Natural killer cell (primary cell): ENCODE measurements at regions not wholly inside any gene's neighbourhood (a gene's known extent, or its start where the extent isn't known, plus 50 kb on each side); places are given as distances from the start of the nearest gene placed in this dataset.

Source experiments
- ATAC-seq, 3 donors: fragments of 150-1000 bp in 2 of 3; fragments of 200-7000 bp in 1 of 3; cut with Tn5 transposase; 1 replicate in 1 of 3; 2 replicates in 2 of 3; pipeline ENCODE4 v1.10.0; 2021; ENCODE audit warnings: mild to moderate bottlenecking in 2 of 3, moderate library complexity in 2 of 3
- DNase-seq, 2 donors: peaks; one replicate each; pipeline versions ENCODE4 v3.0.0 to v3.0.0-alpha.2; 2013 to 2021; ENCODE audit warnings: mixed read lengths in 1 of 2
- H3K27ac ChIP-seq: one replicate; pipeline ENCODE4 v1.5.1; 2013; ENCODE audit warnings: mild to moderate bottlenecking, low read length
- H3K27me3 ChIP-seq: one replicate; pipeline ENCODE4 v1.6.1; 2013; ENCODE audit warnings: low read length; ENCODE audit not compliant: control insufficient read depth, insufficient read depth
- H3K36me3 ChIP-seq: one replicate; pipeline ENCODE4 v1.6.1; 2013; ENCODE audit warnings: low read length; ENCODE audit not compliant: control insufficient read depth, insufficient read depth
- H3K4me1 ChIP-seq: one replicate; pipeline ENCODE4 v1.6.1; 2013; ENCODE audit warnings: low read length; ENCODE audit not compliant: control insufficient read depth, insufficient read depth
- H3K4me3 ChIP-seq: one replicate; pipeline ENCODE4 v1.5.1; 2013; ENCODE audit warnings: low read length
- H3K9me3 ChIP-seq: one replicate; pipeline ENCODE4 v1.6.1; 2013; ENCODE audit warnings: low read length; ENCODE audit not compliant: control insufficient read depth, insufficient read depth
- H3K27ac Mint-ChIP-seq, 2 donors: one replicate each; pipeline ENCODE4 v1.8.0; 2022; ENCODE audit warnings: mild to moderate bottlenecking in 2 of 2, mixed read lengths in 2 of 2, moderate library complexity in 1 of 2
- H3K27me3 Mint-ChIP-seq, 2 donors: one replicate each; pipeline ENCODE4 v1.8.0; 2022; ENCODE audit warnings: low read depth in 2 of 2, mixed read lengths in 2 of 2
- H3K36me3 Mint-ChIP-seq: one replicate; pipeline ENCODE4 v1.8.0; 2022; ENCODE audit warnings: mixed read lengths
- H3K4me1 Mint-ChIP-seq, 2 donors: one replicate each; pipeline ENCODE4 v1.8.0; 2022; ENCODE audit warnings: mixed read lengths in 2 of 2
- H3K4me3 Mint-ChIP-seq: one replicate; pipeline ENCODE4 v1.8.0; 2022; ENCODE audit warnings: mild to moderate bottlenecking, moderate library complexity, mixed read lengths
- H3K9me3 Mint-ChIP-seq, 2 donors: one replicate each; pipeline ENCODE4 v1.8.0; 2022; ENCODE audit warnings: mixed read lengths in 2 of 2
- WGBS: methylation state at CpG from one replicate; pipeline ENCODE4 v1.1.7; 2013; ENCODE audit warnings: missing lambda C conversion rate; ENCODE audit not compliant: insufficient coverage; 5-methylcytosine and 5-hydroxymethylcytosine counted together
- intact Hi-C: fragments of 100-400 bp; cut with micrococcal nuclease; formaldehyde crosslinking; loops from one replicate; pipeline ENCODE4 v1.14.2; 2022
- TF ChIP-seq, protein P1 (sequence below): fragments of 200-600 bp; IDR thresholded peaks from one replicate; pipeline ENCODE4 v1.8.0; 2022; ENCODE audit warnings: antibody characterized with exemption

DNA sequence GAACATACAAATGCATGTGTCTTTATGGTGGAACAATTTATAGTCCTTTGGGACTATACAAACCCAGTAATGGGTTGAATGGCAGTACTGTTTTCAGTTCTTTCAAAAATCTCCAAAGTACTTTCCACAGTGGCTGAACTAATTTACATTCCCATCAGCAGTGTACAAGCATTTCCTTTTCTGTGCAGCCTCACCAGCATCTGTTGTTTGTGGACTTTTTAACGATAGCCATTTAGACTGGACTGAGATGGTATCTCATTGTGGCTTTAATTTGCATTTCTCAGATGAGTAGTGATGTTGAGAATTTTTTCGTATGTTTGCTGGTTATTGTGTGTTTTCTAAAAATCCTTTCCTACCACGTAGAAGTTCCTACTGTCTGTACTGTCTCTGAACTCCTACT, 327.2 kb upstream of the ZFP64 start:
- TF ChIP-seq, protein P1, sequence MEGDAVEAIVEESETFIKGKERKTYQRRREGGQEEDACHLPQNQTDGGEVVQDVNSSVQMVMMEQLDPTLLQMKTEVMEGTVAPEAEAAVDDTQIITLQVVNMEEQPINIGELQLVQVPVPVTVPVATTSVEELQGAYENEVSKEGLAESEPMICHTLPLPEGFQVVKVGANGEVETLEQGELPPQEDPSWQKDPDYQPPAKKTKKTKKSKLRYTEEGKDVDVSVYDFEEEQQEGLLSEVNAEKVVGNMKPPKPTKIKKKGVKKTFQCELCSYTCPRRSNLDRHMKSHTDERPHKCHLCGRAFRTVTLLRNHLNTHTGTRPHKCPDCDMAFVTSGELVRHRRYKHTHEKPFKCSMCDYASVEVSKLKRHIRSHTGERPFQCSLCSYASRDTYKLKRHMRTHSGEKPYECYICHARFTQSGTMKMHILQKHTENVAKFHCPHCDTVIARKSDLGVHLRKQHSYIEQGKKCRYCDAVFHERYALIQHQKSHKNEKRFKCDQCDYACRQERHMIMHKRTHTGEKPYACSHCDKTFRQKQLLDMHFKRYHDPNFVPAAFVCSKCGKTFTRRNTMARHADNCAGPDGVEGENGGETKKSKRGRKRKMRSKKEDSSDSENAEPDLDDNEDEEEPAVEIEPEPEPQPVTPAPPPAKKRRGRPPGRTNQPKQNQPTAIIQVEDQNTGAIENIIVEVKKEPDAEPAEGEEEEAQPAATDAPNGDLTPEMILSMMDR, result no peak
- no peak for ATAC-seq
- WGBS, result 0% methylated on average over 1 of the region's 3 CpGs

DNA sequence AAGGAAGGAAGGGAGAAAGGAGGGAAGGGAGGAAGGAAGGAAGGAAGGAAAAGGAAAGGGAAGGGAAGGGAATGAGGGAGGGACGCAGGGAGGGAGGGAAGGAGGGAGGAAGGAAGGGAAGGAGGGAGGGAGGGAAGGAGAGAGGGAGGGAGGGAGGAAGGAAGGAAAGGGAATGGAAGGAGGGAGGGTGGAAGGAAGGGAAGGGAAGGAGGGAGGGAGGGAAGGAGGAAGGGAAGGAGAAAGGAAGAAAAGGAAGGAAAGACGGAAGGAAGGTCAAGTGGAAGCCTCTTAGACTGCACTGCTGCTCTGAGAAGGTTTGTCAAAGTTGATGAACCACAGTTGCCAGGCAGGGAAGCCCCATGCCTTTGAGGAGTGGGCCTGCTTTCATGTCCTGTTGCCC, 324.3 kb upstream of the ZFP64 start:
- intact Hi-C loops, result no loop called here
- no peak overlapping the region for H3K4me3 Mint-ChIP-seq
- peaks cover 8 to 47% of the 10 kb centered on the region in 2 donors for H3K27me3 Mint-ChIP-seq
- DNase-seq (no peak), ATAC-seq (no peak)
- 69% methylated on average over 2 of the region's 2 CpGs for WGBS
- no peak overlapping the region for H3K27ac Mint-ChIP-seq
- Histone ChIP-seq H3K36me3 (no peaks in the 10 kb centered on the region), H3K4me3 (no peak overlapping the region), H3K4me1 (no peaks in the 10 kb centered on the region), H3K27me3 (no peaks in the 10 kb centered on the region), H3K9me3 (no peaks in the 10 kb centered on the region), H3K27ac (no peak overlapping the region)
- H3K9me3 Mint-ChIP-seq, result peaks cover 0 to 2% of the 10 kb centered on the region in 2 donors
- no peaks in the 10 kb centered on the region for H3K4me1 Mint-ChIP-seq
- TF ChIP-seq, protein P1, result no peak
- H3K36me3 Mint-ChIP-seq, result no peaks in the 10 kb centered on the region

More for the DNA sequence above, 327.2 kb upstream of the ZFP64 start:
- intact Hi-C loops, result no loop called here
- no peaks in the 10 kb centered on the region for H3K36me3 Mint-ChIP-seq
- peaks cover 0 to 2% of the 10 kb centered on the region in 2 donors for H3K9me3 Mint-ChIP-seq
- no peak overlapping the region for H3K4me3 ChIP-seq
- H3K36me3 ChIP-seq, result no peaks in the 10 kb centered on the region
- no peaks in the 10 kb centered on the region for H3K4me1 Mint-ChIP-seq
- no peaks in the 10 kb centered on the region for H3K4me1 ChIP-seq
- no peaks in the 10 kb centered on the region for H3K9me3 ChIP-seq
- H3K27me3 Mint-ChIP-seq, result peaks cover 6 to 55% of the 10 kb centered on the region in 2 donors
- H3K27ac Mint-ChIP-seq, result no peak overlapping the region
- no peak for DNase-seq
- H3K27ac ChIP-seq, result no peak overlapping the region
- no peaks in the 10 kb centered on the region for H3K27me3 ChIP-seq
- no peak overlapping the region for H3K4me3 Mint-ChIP-seq

DNA sequence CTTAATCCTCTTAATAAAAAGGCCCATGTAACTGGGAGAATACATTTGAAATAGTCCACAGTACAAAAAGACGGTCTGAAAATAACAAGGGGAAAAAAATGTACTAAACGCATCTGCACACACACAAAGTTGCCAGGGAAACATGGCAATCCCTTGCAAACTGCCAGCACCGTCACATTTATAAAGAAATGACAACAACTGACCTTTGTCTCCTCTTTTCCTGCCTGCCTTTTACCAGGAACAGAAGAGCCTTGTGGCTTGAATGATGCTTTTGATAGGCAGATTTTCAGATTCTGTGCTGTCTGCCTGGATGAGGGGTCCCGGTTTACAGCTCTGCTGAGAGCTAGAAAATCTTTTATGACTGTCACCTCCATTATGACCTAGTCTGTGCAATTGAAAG, 308.6 kb upstream of the ZFP64 start:
- no peak overlapping the region for H3K4me3 Mint-ChIP-seq
- 78% methylated on average over 4 of the region's 4 CpGs for WGBS
- peaks cover 1% of the 10 kb centered on the region for H3K36me3 Mint-ChIP-seq
- H3K9me3 ChIP-seq, result no peaks in the 10 kb centered on the region
- no peaks in the 10 kb centered on the region for H3K4me1 Mint-ChIP-seq
- H3K4me3 ChIP-seq, result no peak overlapping the region
- peaks cover 11 to 28% of the 10 kb centered on the region in 2 donors for H3K27me3 Mint-ChIP-seq
- no peak overlapping the region for H3K27ac Mint-ChIP-seq
- H3K4me1 ChIP-seq, result no peaks in the 10 kb centered on the region
- no peaks in the 10 kb centered on the region for H3K36me3 ChIP-seq
- ATAC-seq (no peak), DNase-seq (no peak)
- H3K27ac ChIP-seq, result no peak overlapping the region
- intact Hi-C loops, result no loop called here
- peaks cover 3 to 4% of the 10 kb centered on the region in 2 donors for H3K9me3 Mint-ChIP-seq
- TF ChIP-seq, protein P1, result no peak
- peaks cover 3% of the 10 kb centered on the region for H3K27me3 ChIP-seq

DNA sequence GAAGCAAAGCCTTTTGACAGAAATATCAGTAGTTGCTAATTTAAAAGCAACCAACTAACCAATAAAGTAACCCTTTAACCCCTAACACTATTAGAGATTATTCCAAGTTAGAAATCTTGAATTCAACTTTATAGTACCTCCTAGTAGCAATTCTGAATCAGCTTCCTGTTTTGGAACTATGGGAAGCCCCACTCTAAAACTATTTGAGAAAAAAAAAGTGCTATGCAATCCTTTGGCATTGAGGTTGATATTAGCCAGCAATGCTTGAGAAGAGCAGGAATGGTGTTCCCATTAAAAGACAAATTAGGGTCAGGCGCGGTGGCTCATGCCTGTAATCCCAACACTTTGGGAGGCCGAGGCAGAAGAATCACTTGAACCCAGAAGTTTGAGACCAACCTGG, 306.2 kb upstream of the ZFP64 start:
- H3K4me1 ChIP-seq, result no peaks in the 10 kb centered on the region
- no peaks in the 10 kb centered on the region for H3K36me3 Mint-ChIP-seq
- no peak overlapping the region for H3K4me3 Mint-ChIP-seq
- H3K27ac ChIP-seq, result no peak overlapping the region
- H3K27me3 ChIP-seq, result no peaks in the 10 kb centered on the region
- no peaks in the 10 kb centered on the region for H3K9me3 ChIP-seq
- no peak overlapping the region for H3K4me3 ChIP-seq
- ATAC-seq, result no peak
- peaks cover 0 to 5% of the 10 kb centered on the region in 2 donors for H3K4me1 Mint-ChIP-seq
- WGBS, result 97% methylated on average over 3 of the region's 3 CpGs
- H3K27ac Mint-ChIP-seq, result no peak overlapping the region
- TF ChIP-seq, protein P1, result no peak
- no peaks in the 10 kb centered on the region for H3K9me3 Mint-ChIP-seq
- H3K27me3 Mint-ChIP-seq, result peaks cover 20 to 40% of the 10 kb centered on the region in 2 donors
- H3K36me3 ChIP-seq, result no peaks in the 10 kb centered on the region
- DNase-seq, result no peak
- intact Hi-C loops, result no loop called here
